HFFc6 (cell line): ENCODE measurements at regions not wholly inside any gene's neighbourhood (a gene's known extent, or its start where the extent isn't known, plus 50 kb on each side); places are given as distances from the start of the nearest gene placed in this dataset.

Source experiments
- DNase-seq: peaks from one replicate; pipeline ENCODE4 v3.0.0-alpha.2; 2018
- H3K27ac Mint-ChIP-seq: 2 replicates; pipeline ENCODE4 v1.8.0; 2020; ENCODE audit warnings: mild to moderate bottlenecking, mixed read lengths
- H3K27me3 Mint-ChIP-seq: 2 replicates; pipeline ENCODE4 v1.8.0; 2021; ENCODE audit warnings: mild to moderate bottlenecking, moderate library complexity, mixed read lengths; ENCODE audit not compliant: insufficient read depth
- H3K36me3 Mint-ChIP-seq: 2 replicates; pipeline ENCODE4 v1.8.0; 2021; ENCODE audit warnings: low read depth, mixed read lengths
- H3K4me1 Mint-ChIP-seq: 2 replicates; pipeline ENCODE4 v1.8.0; 2020; ENCODE audit warnings: low read depth, mixed read lengths
- H3K4me3 Mint-ChIP-seq: 2 replicates; pipeline ENCODE4 v1.8.0; 2020; ENCODE audit warnings: mild to moderate bottlenecking, moderate library complexity, mixed read lengths
- H3K9me3 Mint-ChIP-seq: 2 replicates; pipeline ENCODE4 v1.8.0; 2020; ENCODE audit warnings: mild to moderate bottlenecking, mixed read lengths
- TF ChIP-seq, protein P1 (sequence below): fragments of 200-600 bp; sonication (generic); IDR thresholded peaks from 2 replicates; pipeline ENCODE4 v1.5.0; 2021; ENCODE audit warnings: antibody characterized with exemption, mild to moderate bottlenecking

DNA sequence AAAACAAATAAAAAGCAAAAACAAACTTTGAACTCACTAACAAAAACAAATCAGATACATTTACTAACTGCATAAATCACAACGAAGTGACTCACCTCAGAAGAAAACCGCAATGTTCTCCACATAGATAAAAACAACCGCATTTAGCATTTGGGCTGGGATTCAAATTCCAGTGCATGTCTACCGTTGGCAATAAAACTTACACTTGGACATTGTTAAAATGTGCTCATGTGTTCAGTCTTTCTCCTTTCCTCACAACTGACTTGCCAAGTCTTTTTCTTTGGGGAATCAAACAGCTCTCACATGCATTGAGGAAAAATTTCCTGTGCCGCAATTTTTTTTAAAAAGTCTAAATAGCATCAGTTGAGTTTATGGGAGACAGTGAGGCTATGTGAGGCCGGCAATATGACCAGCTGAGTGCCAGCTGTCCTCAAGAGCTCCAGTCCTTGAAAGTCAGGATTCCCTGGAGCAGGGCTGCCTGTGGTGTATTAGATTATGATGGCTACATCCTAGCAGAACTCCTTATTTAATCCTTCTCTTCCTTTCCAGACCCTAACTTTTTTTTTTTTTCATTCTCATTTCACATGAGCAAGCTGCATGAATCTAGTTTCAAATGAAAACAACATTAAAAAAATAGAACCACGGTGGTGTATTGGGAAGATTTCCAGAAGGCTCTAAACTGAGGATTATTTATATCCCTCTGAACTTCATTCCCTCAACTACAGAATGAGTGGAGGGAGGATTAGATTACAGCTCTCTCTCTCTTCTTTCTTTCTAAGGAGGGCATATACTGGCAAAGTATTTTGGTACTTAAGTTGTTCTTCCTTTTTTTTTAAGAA lies 70.2 kb upstream of the MEIS1 start:
- H3K27ac Mint-ChIP-seq = no peak overlapping the region

DNA sequence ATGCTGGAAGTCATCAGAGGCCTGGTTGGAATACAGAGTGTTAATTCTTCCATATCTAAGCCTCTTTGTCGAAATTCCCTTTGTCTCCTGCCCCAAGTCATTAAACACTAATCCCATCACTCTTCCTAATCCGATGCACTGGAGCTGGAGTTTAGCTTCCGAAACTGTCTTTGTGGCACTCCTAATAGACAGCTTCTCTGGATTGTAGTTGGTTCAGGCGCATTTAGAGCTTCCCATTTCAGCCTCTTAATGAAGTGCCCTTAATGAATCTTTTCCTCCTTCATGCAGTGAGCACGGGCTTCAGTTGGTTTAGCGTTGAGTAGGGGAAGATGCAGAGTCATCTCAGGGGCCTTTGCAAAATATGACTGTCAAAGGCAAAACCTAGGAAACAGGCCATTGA lies 72.2 kb upstream of the MEIS1 start:
- Mint-ChIP-seq H3K36me3 (no peaks in the 10 kb centered on the region), H3K9me3 (no peaks in the 10 kb centered on the region), H3K27ac (no peak overlapping the region), H3K4me1 (peaks cover 16% of the 10 kb centered on the region), H3K4me3 (no peak overlapping the region), H3K27me3 (peaks cover 26% of the 10 kb centered on the region)
- DNase-seq = no peak
- TF ChIP-seq, protein P1, sequence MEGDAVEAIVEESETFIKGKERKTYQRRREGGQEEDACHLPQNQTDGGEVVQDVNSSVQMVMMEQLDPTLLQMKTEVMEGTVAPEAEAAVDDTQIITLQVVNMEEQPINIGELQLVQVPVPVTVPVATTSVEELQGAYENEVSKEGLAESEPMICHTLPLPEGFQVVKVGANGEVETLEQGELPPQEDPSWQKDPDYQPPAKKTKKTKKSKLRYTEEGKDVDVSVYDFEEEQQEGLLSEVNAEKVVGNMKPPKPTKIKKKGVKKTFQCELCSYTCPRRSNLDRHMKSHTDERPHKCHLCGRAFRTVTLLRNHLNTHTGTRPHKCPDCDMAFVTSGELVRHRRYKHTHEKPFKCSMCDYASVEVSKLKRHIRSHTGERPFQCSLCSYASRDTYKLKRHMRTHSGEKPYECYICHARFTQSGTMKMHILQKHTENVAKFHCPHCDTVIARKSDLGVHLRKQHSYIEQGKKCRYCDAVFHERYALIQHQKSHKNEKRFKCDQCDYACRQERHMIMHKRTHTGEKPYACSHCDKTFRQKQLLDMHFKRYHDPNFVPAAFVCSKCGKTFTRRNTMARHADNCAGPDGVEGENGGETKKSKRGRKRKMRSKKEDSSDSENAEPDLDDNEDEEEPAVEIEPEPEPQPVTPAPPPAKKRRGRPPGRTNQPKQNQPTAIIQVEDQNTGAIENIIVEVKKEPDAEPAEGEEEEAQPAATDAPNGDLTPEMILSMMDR = no peak

More for the DNA sequence above, 70.2 kb upstream of the MEIS1 start:
- Mint-ChIP-seq H3K4me1 (peaks cover 16% of the 10 kb centered on the region), H3K4me3 (0 out of 2 replicates have a peak overlapping the region, but pooled peaks have one; percentile 13), H3K36me3 (no peaks in the 10 kb centered on the region), H3K9me3 (no peaks in the 10 kb centered on the region), H3K27me3 (peaks cover 22% of the 10 kb centered on the region)
- DNase-seq = peak; percentile 84
- TF ChIP-seq, protein P1 = no peak

DNA sequence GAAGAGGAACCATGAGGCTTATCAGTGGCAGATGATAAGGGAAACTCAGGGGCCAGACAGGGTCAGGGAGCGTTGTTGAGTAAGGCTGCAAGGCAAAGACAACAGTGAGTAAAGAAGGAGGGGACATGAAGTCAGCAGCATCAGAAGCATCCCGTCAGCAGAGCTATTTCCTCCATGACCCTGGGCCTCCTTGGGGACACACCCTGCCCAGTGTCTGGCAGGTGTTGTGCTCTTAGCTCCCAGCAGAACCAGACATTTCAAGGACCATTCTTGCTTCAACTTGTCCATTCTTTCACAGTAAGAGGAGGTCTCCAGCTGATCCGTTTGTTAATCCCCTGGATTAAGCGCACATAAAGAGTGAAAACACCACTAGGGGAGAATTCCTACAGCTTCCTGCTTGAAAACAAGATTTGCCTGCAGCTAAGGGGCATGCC lies 88.7 kb upstream of the MEIS1 start:
- H3K9me3 Mint-ChIP-seq = no peaks in the 10 kb centered on the region; the same call in 1 of the 2 replicates
- H3K4me1 Mint-ChIP-seq = no peaks in the 10 kb centered on the region
- no peak for DNase-seq
- H3K36me3 Mint-ChIP-seq = no peaks in the 10 kb centered on the region
- H3K27ac Mint-ChIP-seq = no peak overlapping the region
- peaks cover 7% of the 10 kb centered on the region; the same call in 1 of the 2 replicates for H3K27me3 Mint-ChIP-seq
- TF ChIP-seq, protein P1 = no peak
- H3K4me3 Mint-ChIP-seq = no peak overlapping the region

DNA sequence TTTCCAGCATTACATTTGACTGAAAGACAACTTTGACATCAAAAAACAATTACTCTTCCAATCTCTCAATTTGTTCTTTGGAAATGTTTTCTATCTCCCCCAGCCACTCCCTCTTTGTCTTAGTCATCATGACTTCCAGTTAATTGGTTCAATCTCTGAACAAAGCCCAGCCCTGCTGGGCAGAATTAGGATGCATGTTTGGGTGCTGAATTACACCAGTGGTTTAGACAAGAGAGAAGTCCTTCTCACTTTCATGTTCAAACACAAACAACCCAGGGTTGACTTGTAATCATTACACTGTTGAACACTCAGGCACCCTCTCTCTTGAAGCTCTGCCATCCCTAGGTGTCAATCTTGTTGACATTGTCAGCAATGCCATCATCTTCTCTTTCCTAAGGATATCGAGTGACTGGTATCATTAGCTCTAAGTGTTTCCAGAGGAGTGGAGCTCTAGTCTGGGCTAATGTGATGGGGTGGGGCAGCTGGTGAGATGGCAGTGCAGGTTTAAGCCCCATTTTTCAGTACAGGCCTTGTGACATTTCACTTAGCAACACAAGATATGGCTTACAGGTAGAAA lies 90.8 kb upstream of the MEIS1 start:
- Mint-ChIP-seq H3K4me1 (no peaks in the 10 kb centered on the region), H3K27me3 (peaks cover 9% of the 10 kb centered on the region; the same call in 1 of the 2 replicates), H3K36me3 (no peaks in the 10 kb centered on the region), H3K27ac (no peak overlapping the region), H3K9me3 (no peaks in the 10 kb centered on the region; the same call in 1 of the 2 replicates), H3K4me3 (no peak overlapping the region)
- TF ChIP-seq, protein P1 = no peak
- DNase-seq = no peak

DNA sequence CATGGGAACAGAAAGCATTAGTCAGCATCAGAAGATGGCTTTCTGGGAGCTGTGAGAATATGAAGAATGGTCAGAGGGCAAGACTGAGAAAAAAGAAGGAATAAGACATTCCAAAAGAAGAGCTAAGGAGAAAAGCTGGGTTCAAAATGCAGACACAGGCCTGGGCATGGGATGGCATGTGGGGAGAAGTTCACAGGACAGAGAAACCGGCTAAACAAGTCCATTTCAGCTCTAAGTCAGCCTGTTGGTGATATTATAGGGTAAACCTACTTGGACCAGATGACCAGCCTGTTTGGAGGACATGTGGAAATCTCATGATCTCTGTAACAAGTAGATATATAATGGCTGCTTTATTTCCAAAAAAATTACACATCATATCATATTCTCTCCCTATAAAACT lies 91.7 kb upstream of the MEIS1 start:
- Mint-ChIP-seq H3K9me3 (no peaks in the 10 kb centered on the region; the same call in 1 of the 2 replicates), H3K36me3 (no peaks in the 10 kb centered on the region), H3K4me3 (no peak overlapping the region), H3K27me3 (peaks cover 9% of the 10 kb centered on the region; the same call in 1 of the 2 replicates), H3K27ac (no peak overlapping the region), H3K4me1 (no peaks in the 10 kb centered on the region)
- no peak for DNase-seq
- TF ChIP-seq, protein P1 = no peak
